Right lung (tissue), 2 donors: ENCODE measurements at regions not wholly inside any gene's neighbourhood (a gene's known extent, or its start where the extent isn't known, plus 50 kb on each side); places are given as distances from the start of the nearest gene placed in this dataset.

Experiments used
- DNase-seq, 2 donors: peaks; one replicate each; pipeline ENCODE4 v3.0.0-alpha.2; 2013

DNA sequence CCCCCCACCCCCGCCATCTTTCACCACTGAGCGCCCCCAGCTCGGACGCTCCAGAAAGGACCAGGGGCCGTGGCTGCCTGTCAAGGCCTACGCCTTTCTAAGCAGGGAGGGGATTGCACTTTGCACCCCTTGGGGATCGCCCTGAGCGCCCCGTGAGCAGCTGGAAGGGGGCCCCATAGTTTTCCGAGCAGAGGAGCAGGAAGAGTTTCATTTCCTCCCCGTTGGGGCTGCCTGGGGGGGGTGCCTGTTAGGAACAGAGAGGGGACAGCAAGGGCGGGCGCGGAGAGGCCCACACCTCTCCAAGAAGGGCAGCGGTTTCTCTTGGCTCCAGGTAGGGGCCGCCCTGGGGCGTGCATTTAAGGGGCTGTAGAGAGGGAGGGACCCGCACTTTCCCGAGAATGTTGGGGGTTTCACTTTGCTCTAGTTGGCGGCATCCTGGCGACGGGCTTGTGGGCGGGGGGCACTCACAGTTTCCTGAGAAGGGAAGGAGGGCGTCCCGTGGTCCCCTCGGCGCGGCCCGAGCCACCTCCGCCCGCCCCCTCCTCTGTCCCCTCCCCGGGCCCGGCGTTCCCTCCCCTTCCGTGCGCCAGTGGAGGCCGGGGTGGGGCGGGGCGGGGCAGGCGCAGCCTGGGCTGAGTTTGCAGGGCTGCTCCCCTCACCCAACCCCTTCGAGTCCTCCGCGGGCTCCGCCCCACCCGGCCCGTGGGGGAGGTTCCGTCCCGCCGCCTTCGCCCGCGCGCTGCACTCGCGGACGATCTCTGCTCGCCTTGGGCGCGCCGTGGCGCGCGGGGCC, 82.3 kb upstream of the CD99 start:
- peak; percentile 68 to 76 for DNase-seq

DNA sequence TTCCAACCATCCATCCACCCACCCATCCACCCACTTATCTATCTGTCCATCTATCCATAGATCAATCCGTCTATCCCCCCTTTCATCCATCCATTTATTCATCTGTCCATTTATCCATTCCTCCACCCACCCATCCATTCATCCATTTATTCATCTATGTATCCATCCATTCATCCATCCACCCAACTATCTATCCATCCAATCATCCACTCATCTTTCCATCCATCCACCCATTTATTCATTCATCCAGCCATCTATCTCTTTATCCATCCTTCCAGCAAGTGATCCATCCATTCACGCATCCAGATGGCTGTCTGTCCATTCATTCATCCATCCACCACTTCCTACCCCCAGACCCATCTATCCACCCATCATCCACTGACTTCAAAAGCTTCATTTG, 84.0 kb upstream of the CD99 start:
- DNase-seq = no peak

DNA sequence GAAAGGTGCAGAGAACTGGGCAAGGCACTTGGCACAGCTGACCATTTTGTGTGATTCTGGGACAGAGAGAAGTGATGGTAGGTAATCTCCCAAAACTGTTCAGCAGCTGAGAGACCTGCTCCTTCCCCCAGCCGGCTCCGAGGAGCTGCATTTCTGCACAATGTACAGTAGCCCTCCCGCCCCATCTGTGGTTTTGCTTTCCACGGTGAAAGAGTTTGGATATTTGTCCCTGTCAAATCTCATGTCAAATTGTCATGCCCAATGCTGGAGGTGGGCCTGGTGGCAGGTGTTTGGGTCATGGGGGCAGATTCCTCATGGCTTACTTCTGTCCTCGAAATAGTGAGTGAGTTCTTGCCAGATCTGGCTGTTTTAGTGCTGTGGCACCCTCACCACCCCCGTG, 90.5 kb upstream of the CD99 start:
- DNase-seq = no peak

DNA sequence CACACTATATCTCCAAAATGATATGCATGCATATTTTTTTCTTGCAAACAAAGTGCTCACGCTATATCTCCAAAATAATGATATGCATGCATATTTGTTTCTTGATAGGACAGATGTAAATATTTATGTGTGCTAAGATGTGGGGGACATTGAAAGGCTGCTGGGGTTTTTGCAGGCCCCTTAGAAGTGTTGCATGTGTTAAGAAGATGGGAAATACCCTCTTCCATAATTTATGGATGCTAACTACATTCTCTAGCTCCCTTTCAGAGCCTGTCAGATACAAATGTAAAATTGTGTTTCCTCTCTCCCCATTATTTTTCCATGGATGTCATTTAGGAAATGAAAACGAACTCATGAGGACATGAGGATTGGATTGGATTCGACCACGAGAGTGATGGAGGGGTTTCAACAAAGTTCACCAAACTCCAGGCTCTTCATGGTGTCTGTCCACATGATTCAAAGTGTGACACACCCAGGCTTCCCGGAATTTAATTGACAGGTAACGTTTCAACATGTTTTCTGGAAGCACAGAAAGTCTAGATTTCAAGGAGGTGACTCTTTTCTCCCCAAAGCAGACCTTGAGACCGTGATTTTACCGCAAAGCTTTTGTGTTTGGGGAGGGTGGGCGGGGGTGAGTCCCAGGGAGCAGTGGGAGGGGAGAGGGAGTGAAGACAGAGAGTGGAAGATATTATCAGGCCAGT, 94.4 kb upstream of the CD99 start:
- no peak for DNase-seq

DNA sequence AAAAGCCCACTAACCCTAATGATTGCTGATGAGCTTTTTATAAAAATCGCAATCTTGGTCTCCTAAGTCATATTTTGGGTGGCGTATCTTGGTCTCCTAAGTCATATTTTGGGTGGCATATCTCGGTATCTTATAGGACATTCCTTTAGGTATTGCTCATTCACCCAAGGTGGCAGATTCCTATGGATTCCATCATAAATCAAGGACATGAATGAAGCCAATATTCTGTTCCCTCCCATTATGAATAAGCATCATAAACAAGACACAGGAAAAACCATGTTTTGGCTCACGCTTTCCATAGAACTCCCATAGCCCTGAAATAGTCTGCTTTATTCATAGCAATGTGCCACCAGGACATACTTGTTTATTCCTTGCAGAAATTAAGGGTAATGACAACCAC, 95.0 kb upstream of the CD99 start:
- DNase-seq = no peak

DNA sequence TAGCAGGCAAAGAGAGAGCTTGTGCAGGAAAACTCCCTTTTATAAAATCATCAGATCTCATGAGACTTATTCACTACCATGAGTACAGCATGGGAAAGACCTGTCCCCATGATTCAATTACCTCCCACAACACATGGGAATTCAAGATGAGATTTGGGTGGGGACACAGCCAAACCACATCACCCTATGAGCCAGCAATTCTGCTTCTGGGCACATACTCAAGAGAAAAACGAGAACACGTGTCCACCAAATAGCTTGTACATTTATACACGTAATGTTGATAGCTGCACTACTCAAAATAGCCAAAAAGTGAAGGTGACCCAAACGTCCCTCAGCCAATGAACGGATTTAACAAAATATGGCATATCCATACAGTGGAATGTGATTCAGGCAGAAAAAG, 94.5 kb upstream of the DHRSX start:
- DNase-seq = no peak

DNA sequence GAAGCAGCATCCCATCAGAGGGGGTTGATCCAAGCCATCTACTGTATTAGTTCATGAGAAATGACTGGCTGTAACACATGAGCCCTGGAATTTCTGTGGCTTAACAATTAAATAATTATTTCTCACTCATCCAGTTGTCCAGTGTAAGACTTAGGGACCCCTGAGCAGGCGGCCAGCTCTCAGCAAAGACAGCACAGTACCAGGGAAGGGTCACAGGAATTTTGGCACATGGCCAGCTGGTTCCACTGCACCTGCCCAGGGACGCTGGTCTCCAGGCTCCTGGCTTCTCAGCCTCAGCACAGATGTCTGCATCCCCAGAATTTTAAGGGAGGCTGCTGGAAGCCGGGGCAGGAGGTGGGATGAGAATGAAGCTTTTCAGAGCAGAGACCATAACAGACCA, 93.7 kb upstream of the DHRSX start:
- no peak for DNase-seq

DNA sequence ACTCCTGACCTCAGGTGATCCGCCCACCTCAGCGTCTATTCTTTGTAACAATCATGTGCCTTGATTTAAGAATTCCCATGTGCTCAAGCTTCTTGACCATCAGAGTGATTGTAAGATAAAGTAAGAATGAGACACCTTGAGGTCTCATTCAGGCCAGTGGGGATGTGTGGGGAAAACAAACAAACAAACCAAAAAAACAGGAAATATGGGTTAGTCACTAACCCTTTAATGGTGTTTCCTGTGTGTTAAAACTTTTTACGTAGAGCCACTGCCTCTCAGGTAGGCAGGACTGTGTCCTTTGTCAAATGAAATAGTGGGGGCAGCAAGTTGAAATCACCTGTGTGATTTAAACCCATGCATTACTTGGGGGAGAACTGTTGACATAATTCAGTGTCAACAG, 91.5 kb upstream of the DHRSX start:
- no peak for DNase-seq

DNA sequence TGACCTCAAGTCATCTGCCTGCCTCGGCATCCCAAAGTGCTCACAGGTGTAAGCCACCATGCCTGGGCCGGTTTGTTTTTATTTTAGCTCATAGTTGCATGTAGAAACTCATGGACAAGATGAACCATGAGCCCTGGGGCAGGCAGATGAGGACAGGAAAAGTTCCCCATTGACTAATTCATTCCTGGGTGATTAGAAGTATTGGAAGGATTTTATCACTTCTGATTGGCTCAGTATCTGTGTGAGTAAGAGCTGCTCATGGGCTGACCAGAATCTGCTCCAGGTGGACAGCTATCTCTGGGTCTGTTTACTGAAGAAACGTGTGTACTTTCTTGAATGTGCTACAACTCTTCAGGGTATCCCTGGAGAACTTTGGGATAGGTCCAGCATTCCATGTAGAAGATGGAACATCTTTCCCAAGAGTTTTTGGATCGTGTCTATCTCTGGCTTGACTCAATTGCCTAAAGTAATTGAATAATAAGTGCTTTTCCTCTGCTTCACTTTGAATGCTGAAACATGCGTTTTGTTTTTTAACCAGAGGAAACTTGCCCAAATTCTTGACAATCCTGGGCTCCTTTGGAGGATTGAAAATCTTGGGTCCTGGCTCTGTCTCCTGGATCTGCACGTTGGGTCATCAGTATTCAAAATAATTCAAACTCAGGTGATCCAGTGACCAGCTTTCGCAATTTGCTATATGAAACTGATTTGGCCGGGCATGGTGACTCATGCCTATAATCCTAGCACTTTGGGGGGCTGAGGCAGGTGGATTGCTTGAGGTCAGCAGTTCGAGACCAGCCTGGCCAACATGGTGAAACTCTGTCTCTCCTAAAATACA, 88.6 kb upstream of the DHRSX start:
- no peak for DNase-seq

DNA sequence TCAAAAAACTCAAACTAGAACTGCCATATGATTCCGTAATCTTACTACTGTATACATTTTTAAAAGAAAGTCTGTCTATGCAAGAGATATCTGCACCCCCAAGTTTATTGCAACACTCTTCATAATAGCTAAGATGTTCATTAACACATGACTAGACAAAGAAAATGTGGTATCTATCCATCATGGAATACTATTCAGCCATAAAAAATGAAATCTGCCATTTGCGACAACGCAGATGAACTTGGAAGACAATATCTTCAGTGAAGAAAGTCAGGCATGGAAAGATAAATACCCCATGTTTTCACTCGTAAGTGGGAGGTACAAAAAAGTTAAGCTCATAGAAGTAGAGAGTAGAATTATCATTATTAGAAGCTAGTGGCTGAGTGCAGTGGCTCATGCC, 87.3 kb upstream of the DHRSX start:
- DNase-seq = no peak

DNA sequence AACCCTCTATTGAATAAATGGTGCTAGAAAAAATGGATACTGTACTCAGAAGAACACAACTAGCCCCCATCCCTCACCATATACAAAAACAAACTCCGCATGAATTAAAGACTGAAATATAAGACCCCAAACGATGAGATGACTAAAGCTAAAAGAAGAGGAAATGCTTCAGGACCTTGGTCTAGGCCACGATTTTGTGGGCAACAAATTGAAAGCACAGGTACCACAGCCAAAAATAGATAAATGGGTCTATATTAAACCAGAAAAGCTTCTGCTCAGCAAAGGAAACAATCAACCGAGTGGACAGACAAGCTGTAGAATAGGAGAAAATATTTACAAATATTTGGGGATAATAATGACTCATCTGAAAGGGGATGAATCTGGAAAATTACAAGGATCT, 86.4 kb upstream of the DHRSX start:
- DNase-seq = no peak

DNA sequence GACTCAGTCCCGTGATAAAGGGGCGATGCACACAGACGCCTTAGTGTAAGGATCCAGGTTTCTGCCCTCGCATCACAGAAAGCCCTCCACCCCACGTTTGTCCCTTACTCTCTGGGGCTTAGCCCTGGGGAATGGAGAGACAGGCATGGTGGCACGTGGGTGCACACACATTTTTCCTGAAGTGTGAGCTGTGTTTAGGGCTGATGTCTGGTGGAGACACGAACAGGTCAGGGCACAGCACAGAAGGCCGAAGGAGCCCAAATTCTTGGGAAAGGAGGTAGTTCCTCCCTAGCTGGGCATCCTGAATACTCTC, 84.3 kb upstream of the DHRSX start:
- DNase-seq = no peak

DNA sequence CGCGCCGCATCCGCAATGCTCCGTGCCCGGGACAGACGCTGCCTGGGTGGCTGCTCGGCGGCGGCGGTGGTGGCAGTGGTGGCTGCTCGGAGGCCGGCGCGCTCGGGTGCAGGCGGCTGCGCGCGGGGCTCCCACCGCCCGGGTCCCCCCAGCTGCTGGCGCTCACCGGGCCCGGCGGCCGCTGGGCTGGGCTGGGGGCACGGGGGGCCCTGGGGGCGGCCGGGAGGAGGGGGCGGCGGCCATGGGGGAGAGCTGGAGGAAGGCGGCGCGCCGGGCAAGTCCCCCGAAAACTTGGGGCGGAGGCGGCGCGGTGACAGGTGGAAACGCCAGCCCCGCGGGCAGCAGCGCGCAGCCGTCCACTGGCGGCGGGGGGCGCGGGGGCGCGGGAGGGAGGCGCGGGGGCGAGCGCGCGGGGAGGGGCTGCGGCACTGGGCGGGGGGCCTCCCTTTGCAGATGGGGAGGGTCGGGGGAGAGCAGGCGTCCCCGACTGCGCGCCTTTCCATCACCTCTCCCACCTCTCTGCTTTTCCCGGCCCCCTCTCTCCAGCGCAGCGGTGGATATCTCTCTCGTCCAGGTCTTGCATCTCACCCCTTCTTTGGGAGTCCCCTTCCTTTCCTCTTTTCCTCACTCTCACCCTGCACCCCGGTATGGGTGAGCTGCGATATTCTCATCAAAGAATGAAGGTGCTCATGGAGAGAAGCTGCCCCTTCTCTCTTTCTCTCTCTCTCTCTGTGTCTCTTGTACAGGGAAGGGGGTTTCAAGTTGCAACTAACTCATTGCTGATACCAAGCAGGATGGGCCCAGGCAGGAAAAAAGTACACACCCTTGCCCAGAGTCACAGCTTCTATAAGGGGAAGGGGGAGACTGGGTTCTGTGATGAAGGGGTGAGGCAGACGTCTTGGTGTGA, 83.7 kb upstream of the DHRSX start:
- no peak for DNase-seq

DNA sequence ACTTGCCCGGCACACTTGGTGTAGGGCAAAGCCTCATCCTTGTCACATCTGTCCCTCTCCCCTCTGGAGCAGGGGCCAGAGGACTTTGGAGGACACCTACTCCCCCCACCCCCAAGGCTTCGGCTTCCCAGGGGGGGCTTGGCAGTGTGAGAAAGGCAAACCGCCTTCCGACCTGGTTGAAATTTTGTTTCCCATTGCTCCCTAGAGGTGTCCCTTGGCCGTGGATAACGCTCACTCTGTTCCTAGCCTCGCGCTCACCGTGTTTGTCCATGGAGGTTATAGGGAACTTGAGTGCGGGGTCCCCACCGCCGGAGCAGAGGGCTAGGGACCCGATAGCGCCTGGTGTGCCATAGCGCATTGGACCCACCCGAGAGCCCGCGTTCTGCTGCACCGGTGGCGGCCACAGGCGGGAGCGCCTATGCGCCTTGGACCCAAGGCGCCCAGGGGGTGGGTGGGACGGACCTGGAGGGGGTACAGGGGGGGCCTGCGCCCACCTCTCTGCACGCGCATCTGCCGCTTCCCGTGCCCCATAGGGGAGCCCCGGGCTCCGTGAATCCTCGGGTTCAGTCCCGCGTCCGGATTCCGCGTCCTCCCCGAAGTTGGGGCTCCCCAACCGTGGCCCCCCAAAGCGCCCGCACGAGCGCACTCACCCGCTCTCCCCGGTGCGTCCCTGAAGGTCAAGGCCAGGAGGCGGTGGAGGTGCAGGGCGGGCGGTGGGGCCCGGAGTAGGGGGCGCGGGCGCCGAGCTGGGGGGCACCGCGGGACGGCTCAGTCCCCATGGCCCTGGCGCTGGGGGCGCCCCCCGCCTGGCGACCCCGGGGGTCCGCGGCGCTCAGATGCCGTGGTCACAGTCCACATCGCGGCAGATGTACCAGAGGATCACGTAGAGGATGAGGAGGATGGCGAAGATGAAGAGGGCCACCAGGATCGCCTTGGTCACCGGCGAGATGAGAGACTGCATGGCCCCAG, 82.7 kb upstream of the DHRSX start:
- DNase-seq = no peak

DNA sequence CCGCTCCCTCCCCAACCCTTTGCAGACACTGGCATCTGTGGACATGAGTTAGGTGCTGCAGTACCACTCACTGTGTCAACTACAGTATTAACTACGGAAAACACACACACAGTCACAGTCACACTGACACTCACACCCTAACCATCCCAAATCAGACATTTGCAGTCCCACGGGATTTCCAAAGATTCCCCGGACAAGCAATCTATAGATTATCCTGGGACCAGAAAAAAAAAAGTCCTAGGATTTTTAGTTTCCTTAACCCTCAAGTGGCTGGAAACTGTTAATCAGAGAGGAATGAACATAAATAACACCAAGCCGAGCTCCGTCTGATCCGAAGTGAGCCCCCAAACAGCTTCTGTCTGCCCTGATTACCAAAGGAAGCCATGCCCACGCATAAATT, 81.9 kb upstream of the DHRSX start:
- no peak for DNase-seq

DNA sequence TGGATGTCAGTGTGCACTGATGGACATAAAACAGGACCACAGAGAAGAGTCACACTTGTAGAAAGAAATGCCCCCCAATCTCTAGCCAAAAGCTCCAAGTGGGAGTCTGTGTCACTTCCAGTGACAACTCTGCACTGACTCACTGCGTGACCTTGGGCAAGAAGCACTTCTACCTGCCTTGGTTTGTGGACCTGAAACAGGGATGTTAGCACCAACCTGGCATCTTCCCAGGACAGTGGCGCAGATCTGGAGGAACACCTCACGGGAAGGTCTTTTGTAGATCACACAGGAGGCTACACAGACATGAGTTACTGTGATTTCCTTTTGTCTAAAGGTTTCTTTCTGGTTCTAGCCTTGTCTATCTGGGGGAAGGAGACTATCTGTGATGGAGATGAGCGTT, 80.5 kb upstream of the DHRSX start:
- DNase-seq = no peak

DNA sequence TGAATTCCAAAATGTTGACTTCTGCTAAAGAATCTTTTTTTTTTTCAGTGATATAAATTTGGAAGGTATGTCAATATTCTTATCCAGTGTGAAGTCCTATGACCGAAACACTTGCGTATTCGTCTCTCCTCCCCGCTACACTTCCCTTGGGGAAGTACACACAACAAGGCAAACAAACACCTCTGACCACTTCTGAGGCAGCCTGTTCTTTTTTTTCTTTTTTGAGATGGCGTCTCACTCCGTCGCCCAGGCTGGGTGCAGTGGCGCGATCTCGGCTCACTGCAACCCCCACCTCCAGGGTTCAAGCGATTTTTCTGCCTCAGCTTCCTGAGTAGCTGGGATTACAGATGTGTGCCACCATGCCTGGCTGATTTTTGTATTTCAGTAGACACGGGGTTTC, 78.1 kb upstream of the DHRSX start:
- DNase-seq = no peak

DNA sequence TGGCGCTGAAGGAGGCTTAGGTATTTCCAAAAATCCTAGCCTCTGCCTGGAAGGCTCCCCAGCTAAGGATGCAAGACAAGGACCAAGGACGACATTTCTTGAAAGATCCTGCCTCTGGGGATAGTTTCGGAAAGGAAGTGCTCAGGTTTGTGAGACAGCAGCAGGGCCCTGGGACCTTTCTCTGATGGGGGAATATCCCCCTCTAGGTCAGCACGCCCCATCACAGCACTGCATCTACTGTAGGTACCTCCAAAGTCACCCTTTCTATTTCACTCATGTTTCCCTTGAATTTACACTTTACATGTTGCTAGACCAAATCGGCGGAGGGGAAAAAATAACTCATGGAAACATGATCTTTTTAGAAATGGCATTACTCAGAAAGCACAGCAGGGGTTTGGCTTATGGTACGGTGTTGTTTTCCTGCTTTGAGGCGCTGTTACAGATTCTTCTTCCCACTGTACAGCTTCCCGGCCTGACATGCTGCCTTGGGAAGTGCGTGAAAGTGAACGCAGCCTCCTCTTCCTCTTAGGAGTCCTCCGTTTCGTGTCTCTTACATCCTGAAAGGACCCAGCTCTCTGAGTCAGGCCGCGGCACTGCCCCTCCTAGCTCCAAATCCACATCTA, 77.2 kb upstream of the DHRSX start:
- no peak for DNase-seq

DNA sequence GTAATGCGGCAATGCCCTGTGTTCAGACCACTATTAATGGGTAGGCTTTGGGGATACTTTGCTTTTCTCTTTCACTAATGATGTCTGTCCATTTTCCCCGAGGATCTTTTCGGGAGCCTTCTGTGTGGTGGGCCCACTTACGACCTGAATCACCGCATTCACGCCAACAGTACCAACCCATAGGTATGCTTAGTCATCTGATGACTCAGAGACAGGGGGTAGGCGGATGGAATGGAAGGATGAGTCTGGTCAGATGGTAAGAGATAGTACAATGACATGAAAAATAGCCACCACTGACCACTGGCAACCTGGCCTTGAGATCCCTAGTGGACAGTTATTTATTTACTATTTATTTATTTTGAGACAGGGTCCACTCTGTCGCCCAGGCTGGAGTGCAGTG, 76.0 kb upstream of the DHRSX start:
- no peak for DNase-seq

DNA sequence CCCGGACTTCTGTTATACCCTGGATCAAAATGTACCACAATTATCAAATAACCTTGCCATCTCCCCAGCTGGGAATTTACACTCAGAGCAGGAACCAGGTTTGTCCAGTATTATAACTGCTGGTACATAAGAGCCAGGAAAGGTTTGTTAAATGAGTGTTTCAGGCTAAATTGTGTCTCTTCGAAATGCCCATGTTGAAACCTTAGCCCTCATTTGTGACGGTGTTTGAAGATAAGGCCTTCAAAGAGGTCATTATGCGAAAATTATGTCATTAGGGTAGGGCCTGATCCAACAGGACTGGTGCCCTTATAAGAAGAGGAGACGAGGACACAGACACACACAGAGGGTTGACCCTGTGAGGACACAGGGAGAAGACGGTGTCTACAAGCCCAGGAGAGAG, 73.5 kb upstream of the DHRSX start:
- no peak for DNase-seq
